ENCODE measurements at regions not wholly inside any gene's neighbourhood (a gene's known extent, or its start where the extent isn't known, plus 50 kb on each side); places are given as distances from the start of the nearest gene placed in this dataset.
"Not testable (repeated sequence)": the region's sequence is repeated elsewhere in the genome, so short reads cannot be mapped to it uniquely, and the experiment has no call there.

DNA sequence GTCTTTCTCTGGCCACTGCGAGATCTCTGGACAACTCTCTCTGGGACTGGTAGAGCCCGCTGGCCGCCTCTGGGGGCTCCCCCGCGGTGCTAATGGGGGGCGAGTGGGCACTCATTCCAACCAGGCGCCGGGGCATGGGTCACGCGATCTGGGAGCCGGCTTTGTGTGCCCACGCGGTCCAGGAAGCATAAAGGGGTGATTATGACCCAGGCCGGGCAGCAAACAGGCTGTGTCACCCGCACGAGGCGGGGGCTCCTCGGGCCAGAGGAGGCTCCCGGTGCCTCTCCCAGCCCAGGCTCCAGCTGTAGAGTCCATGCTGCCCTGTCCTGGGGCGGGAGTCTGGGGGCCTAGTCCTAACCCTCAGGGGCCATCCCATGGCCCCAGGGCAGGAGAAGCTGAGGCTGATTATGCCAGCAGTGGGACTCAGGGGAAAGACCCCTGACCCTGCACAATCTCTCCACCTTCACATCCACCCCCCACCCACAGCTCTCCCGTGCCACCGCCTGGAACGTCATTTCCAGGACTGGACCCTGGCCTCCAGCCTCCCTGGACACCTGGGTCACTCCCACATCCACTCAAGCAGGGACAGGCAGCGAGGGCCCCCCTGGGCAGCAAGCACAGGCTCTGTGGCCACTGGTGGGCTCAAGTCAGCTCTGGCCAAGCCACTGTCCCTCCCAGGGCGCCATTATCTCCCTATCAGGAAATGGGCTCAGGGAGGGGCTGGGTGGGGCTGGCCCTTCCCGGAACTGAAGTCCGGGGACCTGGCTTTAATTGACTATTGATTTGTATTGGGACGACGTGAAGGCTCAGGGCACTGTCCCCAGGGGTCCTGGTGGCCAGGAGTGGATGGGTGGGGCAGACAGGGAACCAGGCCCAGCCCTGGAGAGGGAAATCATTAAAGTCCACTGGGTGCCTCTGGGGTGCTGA lies 50.0 kb downstream of the PTPRS start:
- DNase-seq (ENCODE audit: low spot score): no peak

- DNase-seq (ENCODE audit: low spot score): no peak
Observed at GRCh38 chr19:5289060-5289990, 51.3 kb downstream of the PTPRS start.

GRCh38 chr19:5288347-5288739 lies 52.3 kb downstream of the PTPRS start:
- DNase-seq (ENCODE audit: low spot score): no peak

- no peak for DNase-seq (ENCODE audit: low spot score)
Observed at GRCh38 chr19:5287066-5287465, 53.5 kb downstream of the PTPRS start.

GRCh38 chr19:5286465-5287029 lies 54.1 kb downstream of the PTPRS start:
- DNase-seq (ENCODE audit: low spot score): no peak

GRCh38 chr19:5285955-5286354 lies 54.7 kb downstream of the PTPRS start:
- no peak for DNase-seq (ENCODE audit: low spot score)

DNA sequence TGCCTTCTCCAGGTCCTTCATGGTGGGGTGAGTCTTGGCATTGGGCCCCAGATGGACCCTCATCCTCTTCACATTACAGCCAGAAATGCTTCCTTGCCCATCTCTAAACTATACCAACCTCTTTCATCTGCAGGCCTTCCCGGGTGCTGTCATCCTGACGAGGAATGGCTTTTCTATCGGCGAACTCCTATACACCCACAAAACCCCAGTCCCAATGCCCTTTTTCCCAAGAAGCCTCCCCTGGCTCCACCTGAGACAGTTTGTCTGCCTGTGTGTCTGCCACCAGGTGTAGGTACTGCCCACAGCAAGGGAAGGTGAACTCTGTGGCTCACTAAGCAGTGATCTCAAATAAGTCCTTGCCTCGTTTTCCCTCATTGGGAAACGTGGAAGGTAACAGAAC lies 55.3 kb downstream of the PTPRS start:
- DNase-seq (ENCODE audit: low spot score): no peak

- DNase-seq (ENCODE audit: low spot score): no peak
Observed at GRCh38 chr19:5282901-5283300, 57.7 kb downstream of the PTPRS start.

DNA sequence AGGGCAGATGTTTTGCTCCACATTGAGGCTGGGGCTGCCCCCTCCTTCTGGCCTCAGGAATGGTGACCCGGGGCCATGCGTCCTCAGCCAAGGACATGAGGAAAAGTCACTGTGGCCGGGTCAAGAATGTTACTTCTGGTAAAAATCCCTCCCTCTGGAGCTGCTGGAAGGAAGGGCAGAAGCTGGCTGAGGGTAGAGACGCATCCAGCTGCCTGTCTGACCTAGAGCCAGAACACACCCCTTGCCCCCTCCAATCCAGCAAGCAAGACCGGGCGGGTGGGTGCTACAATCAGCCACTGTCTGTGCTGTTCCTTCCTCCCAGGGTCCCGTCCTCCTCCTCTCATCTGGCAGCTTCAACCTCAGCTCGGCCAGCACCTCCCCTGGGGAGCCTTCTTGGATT lies 59.0 kb downstream of the PTPRS start:
- no peak for DNase-seq (ENCODE audit: low spot score)

GRCh38 chr19:5275668-5276067 lies 64.9 kb downstream of the PTPRS start:
- DNase-seq (ENCODE audit: low spot score): not testable (repeated sequence)

DNA sequence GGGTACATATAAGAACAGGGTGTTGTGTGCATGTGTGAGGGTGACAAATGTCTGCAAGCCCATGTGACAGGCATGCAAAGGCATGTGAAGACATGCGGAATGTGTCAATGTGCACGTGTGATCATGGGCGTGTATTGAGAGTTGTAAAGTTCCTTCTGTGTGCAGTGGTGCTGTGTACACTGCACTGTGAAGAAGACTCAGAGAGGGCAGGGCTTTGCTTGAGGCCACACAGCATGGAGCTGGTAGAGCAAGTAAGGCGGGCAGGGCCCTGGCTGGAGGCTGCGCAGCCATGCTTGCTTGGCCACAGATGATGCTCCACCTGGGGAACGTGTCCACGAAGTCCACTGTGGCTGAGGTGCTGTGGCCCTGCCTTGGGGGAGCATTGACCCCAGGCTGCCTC lies 66.8 kb downstream of the PTPRS start:
- no peak for DNase-seq (ENCODE audit: low spot score)

DNA sequence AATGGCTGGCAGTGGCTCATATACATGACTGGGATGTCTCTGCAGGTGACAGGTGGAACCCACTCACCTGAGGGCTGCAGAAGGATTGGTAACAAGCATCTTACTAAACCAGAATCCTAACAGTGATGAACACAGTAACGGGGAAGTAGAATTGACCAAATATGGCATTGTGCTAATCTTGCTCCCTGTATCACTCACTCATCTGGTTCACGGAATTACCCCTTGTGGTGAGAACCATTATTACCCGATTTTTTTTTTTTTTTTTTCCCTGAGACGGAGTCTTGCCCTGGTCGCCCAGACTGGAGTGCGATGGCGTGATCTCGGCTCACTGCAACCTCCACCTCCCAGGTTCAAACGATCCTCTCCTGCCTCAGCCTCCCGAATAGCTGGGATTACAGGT lies 69.5 kb downstream of the PTPRS start:
- DNase-seq (ENCODE audit: low spot score): no peak

GRCh38 chr19:5269926-5270325 lies 70.7 kb downstream of the PTPRS start:
- DNase-seq (ENCODE audit: low spot score): no peak

- DNase-seq (ENCODE audit: low spot score): no peak
Observed at GRCh38 chr19:5269279-5269678, 71.3 kb downstream of the PTPRS start.

- DNase-seq (ENCODE audit: low spot score): no peak
Observed at GRCh38 chr19:5268801-5269200, 71.8 kb downstream of the PTPRS start.

- DNase-seq (ENCODE audit: low spot score): no peak
Observed at GRCh38 chr19:5265260-5265659, 75.4 kb downstream of the PTPRS start.

DNA sequence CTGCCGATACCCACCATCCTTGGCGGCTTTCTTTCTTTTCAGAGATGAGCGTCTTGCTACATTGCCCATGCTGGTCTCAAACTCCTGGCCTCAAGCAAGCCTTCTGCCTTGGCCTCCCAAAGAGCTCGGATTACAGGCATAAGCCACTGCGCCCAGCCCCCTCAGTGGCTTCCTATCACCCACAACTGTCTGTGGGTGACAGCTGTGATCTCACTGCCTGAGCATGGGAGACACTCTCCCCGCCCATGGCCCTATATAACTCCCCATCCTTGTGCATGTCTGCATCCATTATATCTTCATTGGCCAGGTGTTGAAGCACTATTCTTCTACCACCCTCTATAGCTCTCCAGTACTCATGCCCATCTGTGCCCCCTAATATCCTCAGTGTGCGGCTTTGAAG lies 76.2 kb downstream of the PTPRS start:
- DNase-seq (ENCODE audit: low spot score): no peak

GRCh38 chr19:5263615-5264014 lies 77.0 kb downstream of the PTPRS start:
- DNase-seq (ENCODE audit: low spot score): no peak

DNA sequence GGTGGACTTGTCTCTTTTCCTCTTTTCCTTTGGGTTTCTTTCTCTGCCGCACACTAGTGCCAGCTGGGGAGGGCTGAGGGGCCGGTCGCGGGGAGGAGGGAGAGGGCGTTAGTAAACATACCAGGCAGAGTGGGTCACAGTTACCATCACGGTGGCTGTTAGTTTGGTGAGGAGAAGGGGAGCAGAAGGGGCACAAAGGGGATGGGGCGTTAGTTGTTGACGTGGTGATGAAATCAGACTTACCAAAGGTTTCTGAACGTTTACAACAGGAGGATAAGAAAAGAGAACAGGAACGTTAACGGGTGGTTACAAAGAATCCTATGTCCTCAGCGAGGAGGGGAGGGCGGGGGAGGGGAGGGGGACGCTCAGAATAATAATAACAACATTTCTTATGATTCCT lies 77.9 kb downstream of the PTPRS start:
- DNase-seq (ENCODE audit: low spot score): no peak

GRCh38 chr19:5261156-5261890 lies 79.3 kb downstream of the PTPRS start:
- DNase-seq (ENCODE audit: low spot score): no peak

GRCh38 chr19:5260381-5260967 lies 80.1 kb downstream of the PTPRS start:
- no peak for DNase-seq (ENCODE audit: low spot score)

GRCh38 chr19:5259750-5260149 lies 80.9 kb downstream of the PTPRS start:
- no peak for DNase-seq (ENCODE audit: low spot score)
